GM12801 (cell line): ENCODE measurements at regions not wholly inside any gene's neighbourhood (a gene's known extent, or its start where the extent isn't known, plus 50 kb on each side); places are given as distances from the start of the nearest gene placed in this dataset.

Experiments
- TF ChIP-seq, protein P1 (sequence below): IDR thresholded peaks from one replicate; pipeline ENCODE4 v1.5.1; 2011; ENCODE audit warnings: control low read depth; ENCODE audit not compliant: insufficient read length; ENCODE audit errors: extremely low read depth

DNA sequence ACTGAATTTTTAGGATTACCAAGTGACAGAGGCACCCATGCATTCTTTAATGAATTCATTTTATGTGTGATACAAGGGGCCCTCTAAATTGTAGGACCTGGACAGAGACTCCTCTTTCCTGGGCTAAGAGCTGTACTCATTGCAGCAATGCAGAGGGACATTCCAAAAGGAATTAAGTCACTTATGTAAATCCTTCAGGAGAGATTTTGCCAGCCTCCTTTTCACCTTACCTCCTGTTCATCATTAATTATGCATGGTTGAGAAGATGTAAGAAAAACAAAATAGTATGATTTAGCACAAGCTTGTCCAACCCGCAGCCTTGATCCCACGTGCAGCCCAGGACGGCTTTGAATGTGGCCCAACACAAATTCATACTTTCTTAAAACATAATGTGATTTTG, 84.5 kb upstream of the TANK start:
- TF ChIP-seq, protein P1, sequence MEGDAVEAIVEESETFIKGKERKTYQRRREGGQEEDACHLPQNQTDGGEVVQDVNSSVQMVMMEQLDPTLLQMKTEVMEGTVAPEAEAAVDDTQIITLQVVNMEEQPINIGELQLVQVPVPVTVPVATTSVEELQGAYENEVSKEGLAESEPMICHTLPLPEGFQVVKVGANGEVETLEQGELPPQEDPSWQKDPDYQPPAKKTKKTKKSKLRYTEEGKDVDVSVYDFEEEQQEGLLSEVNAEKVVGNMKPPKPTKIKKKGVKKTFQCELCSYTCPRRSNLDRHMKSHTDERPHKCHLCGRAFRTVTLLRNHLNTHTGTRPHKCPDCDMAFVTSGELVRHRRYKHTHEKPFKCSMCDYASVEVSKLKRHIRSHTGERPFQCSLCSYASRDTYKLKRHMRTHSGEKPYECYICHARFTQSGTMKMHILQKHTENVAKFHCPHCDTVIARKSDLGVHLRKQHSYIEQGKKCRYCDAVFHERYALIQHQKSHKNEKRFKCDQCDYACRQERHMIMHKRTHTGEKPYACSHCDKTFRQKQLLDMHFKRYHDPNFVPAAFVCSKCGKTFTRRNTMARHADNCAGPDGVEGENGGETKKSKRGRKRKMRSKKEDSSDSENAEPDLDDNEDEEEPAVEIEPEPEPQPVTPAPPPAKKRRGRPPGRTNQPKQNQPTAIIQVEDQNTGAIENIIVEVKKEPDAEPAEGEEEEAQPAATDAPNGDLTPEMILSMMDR = no peak

DNA sequence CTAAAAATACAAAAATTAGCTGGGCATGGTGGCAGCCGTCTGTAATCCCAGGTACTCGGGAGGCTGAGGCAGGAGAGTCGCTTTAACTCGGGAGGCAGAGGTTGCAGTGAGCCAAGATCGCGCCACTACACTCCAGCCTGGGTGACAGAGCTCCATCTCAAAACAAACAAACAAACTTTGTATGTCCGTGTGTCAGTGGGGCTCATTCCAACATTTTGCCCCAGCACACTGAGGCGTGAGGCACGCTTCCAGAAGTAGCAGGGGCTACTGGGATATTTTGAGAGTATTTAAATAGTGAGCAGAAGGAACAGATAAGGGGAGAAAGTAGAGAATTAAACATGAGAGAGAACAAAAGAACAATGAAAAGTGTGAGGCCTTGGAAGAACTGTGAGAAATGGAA, 83.3 kb upstream of the TANK start:
- TF ChIP-seq, protein P1 = no peak

DNA sequence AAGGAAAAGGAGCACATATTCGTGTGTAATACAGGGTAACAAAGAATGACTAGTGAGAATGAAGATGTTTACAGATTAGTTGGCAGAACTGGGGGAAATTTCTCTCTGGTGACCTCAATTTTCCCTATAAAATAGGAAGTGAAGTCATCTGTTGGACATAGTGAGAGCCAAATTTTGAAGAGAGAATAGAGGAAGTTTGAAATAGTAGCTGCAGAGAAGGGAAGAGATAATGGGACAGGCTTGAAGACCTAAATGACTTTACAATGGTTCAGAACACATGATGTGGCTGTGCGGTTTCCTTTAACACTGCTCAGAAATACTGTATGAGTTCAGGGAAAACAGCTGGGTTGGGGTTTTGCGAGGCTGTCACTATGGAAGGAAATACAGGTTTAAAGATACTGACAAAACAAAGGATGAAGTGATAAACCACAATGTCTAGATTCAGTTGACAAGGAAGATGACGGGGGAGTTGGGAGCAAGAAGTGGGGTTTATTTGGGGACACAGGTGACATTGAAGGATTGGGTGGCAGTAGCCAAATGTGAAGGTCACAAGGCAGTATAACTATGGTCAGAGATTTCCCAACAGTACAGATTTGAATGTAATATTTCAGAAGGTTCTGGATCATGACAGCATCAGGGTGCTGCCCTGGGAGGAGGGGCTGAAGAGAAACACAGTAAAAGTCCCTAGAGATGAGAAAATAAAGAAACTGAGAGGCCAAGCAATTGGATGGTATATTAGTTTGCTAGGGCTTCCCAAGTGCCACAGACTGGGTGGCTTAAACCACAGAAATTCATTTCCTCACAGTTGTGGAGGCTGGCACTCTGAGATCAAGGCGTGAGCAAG, 82.6 kb upstream of the TANK start:
- TF ChIP-seq, protein P1 = no peak

DNA sequence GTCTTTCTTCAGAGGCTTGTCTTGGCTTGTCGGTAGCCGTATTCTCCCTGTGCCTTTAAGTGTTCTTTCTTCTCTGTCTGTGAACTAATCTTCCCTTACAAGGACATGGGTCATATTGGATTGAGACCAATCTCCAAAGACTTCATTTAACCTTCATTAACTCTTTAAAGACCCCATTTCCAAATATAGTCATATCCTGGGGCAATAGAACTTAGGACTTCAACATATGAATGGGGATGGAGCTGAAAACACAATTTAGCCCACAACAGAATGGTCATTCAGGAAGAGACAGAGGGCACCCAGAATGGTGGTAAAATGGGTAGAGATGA, 82.1 kb upstream of the TANK start:
- TF ChIP-seq, protein P1 = no peak

DNA sequence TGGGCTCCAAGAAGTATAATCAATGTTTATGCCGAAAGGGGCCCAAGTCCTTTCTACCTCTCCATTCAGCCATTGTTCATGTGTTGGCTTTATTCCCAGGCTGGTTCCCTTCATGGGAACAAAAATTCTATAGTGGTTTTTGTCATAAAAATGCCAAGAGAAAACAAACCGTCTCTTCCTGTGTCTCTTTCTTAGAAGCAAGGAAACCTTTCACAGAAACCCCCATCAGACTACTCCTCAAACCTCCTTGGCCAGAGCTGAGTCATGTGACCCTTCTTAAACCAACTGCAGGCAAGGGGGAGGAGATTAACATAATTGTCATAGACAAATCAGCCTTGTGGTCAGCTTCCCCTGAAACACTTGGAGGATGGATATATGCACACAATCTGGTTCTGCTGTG, 75.1 kb upstream of the TANK start:
- TF ChIP-seq, protein P1 = no peak

DNA sequence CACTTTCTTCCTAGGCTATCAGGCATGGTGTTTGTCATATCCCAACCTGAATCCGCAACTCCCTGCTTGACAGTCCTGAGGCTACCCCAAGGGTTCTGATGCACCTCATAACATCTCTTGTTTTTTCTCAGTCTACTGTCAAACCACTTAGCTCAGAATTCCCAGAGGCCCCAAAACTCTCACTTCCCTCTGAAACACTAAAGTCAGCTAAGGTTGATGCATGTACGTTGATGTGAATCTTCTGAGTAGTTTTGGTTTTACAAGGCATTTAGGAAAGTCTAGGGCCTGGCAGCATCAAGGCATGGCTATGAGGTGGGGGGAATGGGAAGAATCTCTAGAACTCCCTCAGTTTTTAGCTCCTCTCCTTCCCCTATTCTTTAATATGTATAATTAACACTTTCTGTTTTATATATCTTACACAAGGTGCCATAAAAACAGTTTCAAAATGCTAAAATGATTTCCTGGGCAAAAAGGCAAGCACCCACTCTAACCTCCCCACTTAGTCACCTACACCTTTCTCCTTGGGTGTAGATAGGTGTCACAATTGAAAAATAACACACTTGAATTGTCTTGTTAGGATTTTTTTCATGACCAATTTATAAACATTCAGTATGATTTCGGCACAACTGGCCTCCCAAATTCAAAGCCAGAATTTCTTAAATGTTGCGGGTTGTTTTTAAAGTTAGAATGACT, 71.4 kb upstream of the TANK start:
- TF ChIP-seq, protein P1 = no peak

DNA sequence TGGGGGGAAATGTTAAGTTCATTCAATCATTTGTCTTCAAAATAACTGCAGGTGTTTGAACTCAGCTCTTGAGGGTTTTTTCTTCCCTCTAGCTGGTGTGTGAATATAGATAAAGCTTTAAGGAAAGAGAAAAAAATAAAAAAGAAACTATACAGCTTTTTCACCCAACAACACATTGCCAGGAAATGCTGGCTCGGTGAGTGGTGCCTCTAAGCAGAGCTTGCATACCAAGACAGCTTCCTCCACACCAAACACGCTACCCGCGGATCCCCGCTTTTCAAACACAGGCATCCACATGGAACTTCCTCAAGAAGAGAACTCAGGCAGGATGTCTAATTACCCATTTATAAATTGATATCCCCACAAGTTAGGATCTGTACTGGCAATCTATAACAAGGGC, 69.8 kb upstream of the TANK start:
- TF ChIP-seq, protein P1 = no peak
